ENCODE measurements at regions not wholly inside any gene's neighbourhood (a gene's known extent, or its start where the extent isn't known, plus 50 kb on each side); places are given as distances from the start of the nearest gene placed in this dataset.

GRCh38 chr10:125249948-125250347, 89.6 kb upstream of the CTBP2 start:
- TF ChIP-seq, protein P1, sequence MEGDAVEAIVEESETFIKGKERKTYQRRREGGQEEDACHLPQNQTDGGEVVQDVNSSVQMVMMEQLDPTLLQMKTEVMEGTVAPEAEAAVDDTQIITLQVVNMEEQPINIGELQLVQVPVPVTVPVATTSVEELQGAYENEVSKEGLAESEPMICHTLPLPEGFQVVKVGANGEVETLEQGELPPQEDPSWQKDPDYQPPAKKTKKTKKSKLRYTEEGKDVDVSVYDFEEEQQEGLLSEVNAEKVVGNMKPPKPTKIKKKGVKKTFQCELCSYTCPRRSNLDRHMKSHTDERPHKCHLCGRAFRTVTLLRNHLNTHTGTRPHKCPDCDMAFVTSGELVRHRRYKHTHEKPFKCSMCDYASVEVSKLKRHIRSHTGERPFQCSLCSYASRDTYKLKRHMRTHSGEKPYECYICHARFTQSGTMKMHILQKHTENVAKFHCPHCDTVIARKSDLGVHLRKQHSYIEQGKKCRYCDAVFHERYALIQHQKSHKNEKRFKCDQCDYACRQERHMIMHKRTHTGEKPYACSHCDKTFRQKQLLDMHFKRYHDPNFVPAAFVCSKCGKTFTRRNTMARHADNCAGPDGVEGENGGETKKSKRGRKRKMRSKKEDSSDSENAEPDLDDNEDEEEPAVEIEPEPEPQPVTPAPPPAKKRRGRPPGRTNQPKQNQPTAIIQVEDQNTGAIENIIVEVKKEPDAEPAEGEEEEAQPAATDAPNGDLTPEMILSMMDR (IDR thresholded peaks at IDR 0.05; ENCODE audit: insufficient read depth, low read depth, low read length), result no peak
- no peak for DNase-seq (ENCODE audit: low read depth)
- H3K4me3 ChIP-seq (ENCODE audit: low read depth, low read length), result no peak overlapping the region

DNA sequence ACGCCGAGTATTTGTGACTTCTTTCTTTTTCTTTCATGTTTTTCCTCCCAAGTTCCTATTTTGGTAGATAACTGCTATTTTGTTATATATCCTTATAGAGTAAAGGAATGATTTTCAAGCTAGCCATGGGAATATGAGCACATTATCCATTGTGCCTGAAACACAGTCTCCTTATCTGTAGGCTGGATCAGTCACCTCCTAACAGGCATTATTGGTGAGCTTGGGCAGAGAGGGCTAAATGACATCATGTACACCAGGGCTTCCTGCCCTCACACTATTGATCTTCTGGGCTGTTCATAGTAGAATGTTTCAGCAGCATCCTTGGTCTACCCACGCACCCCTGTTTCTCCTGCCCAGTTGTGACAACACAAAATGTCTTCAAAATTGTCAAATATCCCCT, 88.1 kb upstream of the CTBP2 start:
- no peak for DNase-seq (ENCODE audit: low read depth)
- no peak overlapping the region for H3K4me3 ChIP-seq (ENCODE audit: low read depth, low read length)
- TF ChIP-seq, protein P1 (IDR thresholded peaks at IDR 0.05; ENCODE audit: insufficient read depth, low read depth, low read length), result no peak

DNA sequence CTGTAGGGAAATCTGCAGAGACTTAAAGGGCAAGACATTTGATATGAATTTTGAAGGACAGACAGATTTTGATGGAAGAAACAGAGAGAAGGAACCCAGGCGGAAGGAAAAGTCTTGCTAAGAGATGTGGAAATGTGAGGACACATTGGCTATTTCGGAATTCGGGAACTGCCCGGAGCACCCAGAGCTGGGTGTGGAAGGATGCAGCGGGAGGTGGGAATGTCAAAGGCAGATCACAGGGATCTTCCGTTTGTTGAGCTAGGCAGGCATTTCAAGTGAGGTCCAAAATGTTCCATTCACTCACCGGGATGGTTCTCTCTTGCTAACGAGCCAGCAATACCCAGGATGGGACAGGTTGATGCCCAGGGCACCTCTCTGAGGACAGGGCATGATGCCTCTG, 87.2 kb upstream of the CTBP2 start:
- TF ChIP-seq, protein P1 (IDR thresholded peaks at IDR 0.05; ENCODE audit: insufficient read depth, low read depth, low read length), result no peak
- H3K4me3 ChIP-seq (ENCODE audit: low read depth, low read length), result no peak overlapping the region
- no peak for DNase-seq (ENCODE audit: low read depth)

DNA sequence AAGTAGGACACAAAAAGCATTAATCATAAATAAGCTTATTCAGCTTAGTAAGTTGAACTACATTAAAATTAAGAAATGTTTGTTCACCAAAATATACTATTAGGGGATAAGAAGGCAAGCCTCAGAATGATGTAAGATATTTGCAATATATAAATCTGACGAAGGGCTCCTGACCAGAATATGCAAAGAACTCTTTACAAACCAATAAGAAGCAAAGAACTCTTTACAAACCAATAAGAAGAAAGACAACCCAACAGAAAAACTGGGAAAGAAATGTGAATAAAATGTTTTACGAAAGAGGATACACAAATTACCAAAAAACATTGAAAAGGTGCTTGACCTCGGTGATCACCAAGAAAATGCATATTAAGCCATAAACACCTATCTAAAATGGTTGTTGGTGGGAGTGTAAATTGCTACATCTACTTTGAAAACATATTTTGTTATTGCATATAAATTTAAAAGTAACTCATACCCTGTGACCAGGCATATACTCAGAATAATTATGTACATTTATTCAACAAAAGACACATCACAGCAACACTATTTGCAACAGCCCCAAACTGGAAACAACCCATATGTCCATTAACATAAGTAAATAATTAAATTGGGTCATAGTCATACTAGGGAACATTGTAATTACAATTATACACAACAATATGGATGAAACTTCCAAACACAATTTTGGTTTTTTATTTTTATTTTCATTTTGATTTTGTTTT, 83.3 kb upstream of the CTBP2 start:
- no peak for DNase-seq (ENCODE audit: low read depth)
- TF ChIP-seq, protein P1 (IDR thresholded peaks at IDR 0.05; ENCODE audit: insufficient read depth, low read depth, low read length), result no peak
- H3K4me3 ChIP-seq (ENCODE audit: low read depth, low read length), result no peak overlapping the region

DNA sequence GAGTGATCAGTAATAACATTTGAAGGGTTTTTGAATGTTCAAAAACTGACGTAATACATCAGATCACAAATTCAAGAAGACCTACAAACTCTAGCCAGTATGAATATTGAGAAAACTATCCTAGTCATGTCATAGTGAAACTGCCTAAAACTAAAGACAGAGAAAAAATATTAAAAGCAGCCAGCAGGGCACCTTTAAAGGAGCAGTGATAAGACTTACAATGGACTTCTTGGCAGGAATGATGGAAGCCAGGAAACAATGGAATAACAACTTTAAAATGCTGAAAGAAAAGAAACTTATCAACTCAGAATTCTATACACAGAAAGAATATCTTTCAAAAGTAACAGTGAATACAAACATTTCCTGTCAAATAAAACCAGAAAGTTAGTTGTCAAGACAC, 78.3 kb upstream of the CTBP2 start:
- no peak for DNase-seq (ENCODE audit: low read depth)
- TF ChIP-seq, protein P1 (IDR thresholded peaks at IDR 0.05; ENCODE audit: insufficient read depth, low read depth, low read length), result peak; percentile 4
- H3K4me3 ChIP-seq (ENCODE audit: low read depth, low read length), result no peak overlapping the region

- no peak for DNase-seq (ENCODE audit: low read depth)
- TF ChIP-seq, protein P1 (IDR thresholded peaks at IDR 0.05; ENCODE audit: insufficient read depth, low read depth, low read length), result no peak
- no peak overlapping the region for H3K4me3 ChIP-seq (ENCODE audit: low read depth, low read length)
Observed at GRCh38 chr10:125236091-125236490, 75.7 kb upstream of the CTBP2 start.
